Renal pelvis (tissue), 1 donor: ENCODE measurements at regions not wholly inside any gene's neighbourhood (a gene's known extent, or its start where the extent isn't known, plus 50 kb on each side); places are given as distances from the start of the nearest gene placed in this dataset.

Experiments
- DNase-seq: peaks from one replicate; pipeline ENCODE4 v3.0.0-alpha.2; 2013

GRCh38 chr15:69576948-69577351 is 124.3 kb downstream of the RPLP1 start:
- no peak for DNase-seq

- no peak for DNase-seq
These were observed 124.8 kb downstream of the RPLP1 start for GRCh38 chr15:69577397-69577796.

- DNase-seq, result no peak
These were observed 125.6 kb downstream of the RPLP1 start for GRCh38 chr15:69578252-69578651.

GRCh38 chr15:69578787-69579583 is 126.4 kb downstream of the RPLP1 start:
- DNase-seq, result no peak

- no peak for DNase-seq
These were observed 127.5 kb downstream of the RPLP1 start for GRCh38 chr15:69579950-69580618.

GRCh38 chr15:69583626-69584025 is 131.0 kb downstream of the RPLP1 start:
- DNase-seq, result no peak

- no peak for DNase-seq
These were observed 133.3 kb downstream of the RPLP1 start for GRCh38 chr15:69585937-69586336.

- no peak for DNase-seq
These were observed 134.1 kb downstream of the RPLP1 start for GRCh38 chr15:69586721-69587120.

- no peak for DNase-seq
These were observed 135.3 kb downstream of the RPLP1 start for GRCh38 chr15:69587723-69588426.

- no peak for DNase-seq
These were observed 137.6 kb downstream of the RPLP1 start for GRCh38 chr15:69590201-69590710.

GRCh38 chr15:69590932-69591524 is 138.4 kb downstream of the RPLP1 start:
- no peak for DNase-seq

- DNase-seq, result no peak
These were observed 139.4 kb downstream of the RPLP1 start for GRCh38 chr15:69591905-69592508.

GRCh38 chr15:69592954-69593353 is 140.3 kb downstream of the RPLP1 start:
- DNase-seq, result no peak

- no peak for DNase-seq
These were observed 140.9 kb downstream of the RPLP1 start for GRCh38 chr15:69593488-69593887.

GRCh38 chr15:69593981-69594966 is 141.7 kb downstream of the RPLP1 start:
- peak; percentile 52 for DNase-seq

- DNase-seq, result no peak
These were observed 142.6 kb downstream of the RPLP1 start for GRCh38 chr15:69595009-69595791.

GRCh38 chr15:69597061-69597592 is 144.5 kb downstream of the RPLP1 start:
- no peak for DNase-seq

- no peak for DNase-seq
These were observed 146.7 kb downstream of the RPLP1 start for GRCh38 chr15:69599271-69599670.

GRCh38 chr15:69600556-69601085 is 148.0 kb downstream of the RPLP1 start:
- DNase-seq, result no peak
